HCT116 (cell line): ENCODE measurements at regions not wholly inside any gene's neighbourhood (a gene's known extent, or its start where the extent isn't known, plus 50 kb on each side); places are given as distances from the start of the nearest gene placed in this dataset.

Source experiments
- CTCF ChIP-seq, 3 experiments: fragments of 200-600 bp in 1 of 3; sonication (generic) in 1 of 3; IDR thresholded peaks in 2 of 3; conservative IDR thresholded peaks in 1 of 3; 2 replicates each; pipeline ENCODE4 v1.5.1; 2012 to 2017; ENCODE audit warnings: low read depth in 2 of 3, low read length in 2 of 3, antibody characterized with exemption in 1 of 3, borderline replicate concordance in 1 of 3, control low read depth in 1 of 3, mild to moderate bottlenecking in 1 of 3, mixed read lengths in 1 of 3, mixed run types in 1 of 3, moderate library complexity in 1 of 3; ENCODE audit not compliant: insufficient read depth in 1 of 3
- EZH2phosphoT487 ChIP-seq: fragments of 200-600 bp; IDR thresholded peaks from 2 replicates; pipeline ENCODE4 v1.6.1; 2018; ENCODE audit warnings: antibody characterized with exemption, borderline replicate concordance
- FOSL1 ChIP-seq: IDR thresholded peaks from 2 replicates; pipeline ENCODE4 v1.6.1; 2012; ENCODE audit warnings: low read depth
- JUND ChIP-seq: IDR thresholded peaks from 2 replicates; pipeline ENCODE4 v1.6.1; 2012
- MAX ChIP-seq: IDR thresholded peaks from 2 replicates; pipeline ENCODE4 v1.6.1; 2012
- POLR2A ChIP-seq: IDR thresholded peaks from 2 replicates; pipeline ENCODE4 v1.7.0; 2011; ENCODE audit warnings: borderline replicate concordance; ENCODE audit not compliant: insufficient read depth, insufficient read length; ENCODE audit errors: extremely low read depth
- POLR2AphosphoS5 ChIP-seq: IDR thresholded peaks from 2 replicates; pipeline ENCODE4 v1.6.1; 2011; ENCODE audit warnings: mild to moderate bottlenecking, low read depth, low read length, moderate library complexity
- RAD21 ChIP-seq: IDR thresholded peaks from 2 replicates; pipeline ENCODE4 v1.6.1; 2012; ENCODE audit warnings: low read depth, mild to moderate bottlenecking
- SRF ChIP-seq: IDR thresholded peaks from 2 replicates; pipeline ENCODE4 v1.6.1; 2012; ENCODE audit warnings: low read depth
- TF ChIP-seq, protein P1 (sequence below): IDR thresholded peaks from 2 replicates; pipeline ENCODE4 v1.6.1; 2012

- TF ChIP-seq, protein P1, sequence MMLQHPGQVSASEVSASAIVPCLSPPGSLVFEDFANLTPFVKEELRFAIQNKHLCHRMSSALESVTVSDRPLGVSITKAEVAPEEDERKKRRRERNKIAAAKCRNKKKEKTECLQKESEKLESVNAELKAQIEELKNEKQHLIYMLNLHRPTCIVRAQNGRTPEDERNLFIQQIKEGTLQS: no peak
- no peak for TF ChIP-seq MAX
- no peak for TF ChIP-seq FOSL1
- TF ChIP-seq CTCF (IDR thresholded peaks at IDR 0.05 in 2 of 3, conservative IDR thresholded peaks at IDR 0.05 in 1 of 3; ENCODE audit: borderline replicate concordance in 1 of 3, insufficient read depth in 1 of 3, low read depth in 2 of 3, low read length in 2 of 3): no peak
- no peak for TF ChIP-seq POLR2A
- TF ChIP-seq EZH2phosphoT487: no peak
- no peak for TF ChIP-seq POLR2AphosphoS5
- no peak for TF ChIP-seq JUND
- TF ChIP-seq SRF: no peak
- TF ChIP-seq RAD21: peak; percentile 25; the same call in 1 of the 2 replicates
Observed at GRCh38 chr2:215830304-215830703, 183.0 kb downstream of the MREG start.
